ENCODE measurements at regions not wholly inside any gene's neighbourhood (a gene's known extent, or its start where the extent isn't known, plus 50 kb on each side); places are given as distances from the start of the nearest gene placed in this dataset.

- DNase-seq (ENCODE audit: extremely low read depth in 1 of 4, low spot score in 3 of 4), result no peak
- no peaks in the 10 kb centered on the region for H3K9me1 ChIP-seq (ENCODE audit: control insufficient read depth, insufficient read depth, low read length)
- H3K9ac ChIP-seq (ENCODE audit: insufficient read depth in 1 of 2, low read depth in 2 of 2, low read length in 2 of 2), result no peak overlapping the region
- WGBS (ENCODE audit: insufficient coverage, low coverage, missing lambda C conversion rate), result 2% methylated on average over 19 of the region's 21 CpGs
- no TSS peak for BruUV-seq (replicated peaks)
- no peak for FAIRE-seq
- ChIA-PET POLR2A (interaction anchor here (0.6 kb wide), 1 partner anchor 1359 kb away, joined by 4 read pairs; no protein-coding TSS in a partner anchor), CTCF (ENCODE audit: low intra/inter-chr PET ratio) (no interaction called here)
- H3K79me2 ChIP-seq (ENCODE audit: control insufficient read depth, insufficient read depth, low read length), result no peaks in the 10 kb centered on the region
- H4K20me1 ChIP-seq (replicated peaks; ENCODE audit: control insufficient read depth, insufficient read depth, low read length), result no peaks in the 10 kb centered on the region
- intact Hi-C loops (cut with micrococcal nuclease) (no loop called here), in situ Hi-C loops (cut with MboI) (no loop called here)
- H3K9me3 ChIP-seq (replicated peaks; ENCODE audit: control insufficient read depth, insufficient read depth, low read depth, low read length), result no peaks in the 10 kb centered on the region
- H3K4me2 ChIP-seq (ENCODE audit: insufficient read depth, low read length), result no peak overlapping the region
- H3K4me3 ChIP-seq, result no peak overlapping the region
- no peak overlapping the region for H3K27ac ChIP-seq (ENCODE audit: extremely low read depth, low read depth, low read length)
- no peak for ATAC-seq
- H3K4me1 ChIP-seq (replicated peaks in 1 of 2; ENCODE audit: control insufficient read depth in 2 of 2, insufficient read depth in 2 of 2, low read length in 2 of 2), result no peaks in the 10 kb centered on the region
- no peak for TF ChIP-seq HSF4 (CRISPR knock-in tag; IDR thresholded peaks at IDR 0.05; ENCODE audit: borderline replicate concordance)
- TF ChIP-seq ZNF277 (CRISPR knock-in tag; IDR thresholded peaks at IDR 0.05; ENCODE audit: borderline replicate concordance), result no peak
- no peak for TF ChIP-seq MXD1 (CRISPR knock-in tag; IDR thresholded peaks at IDR 0.05; ENCODE audit: borderline replicate concordance, poor library complexity, severe bottlenecking)
- TF ChIP-seq BRD4 (IDR thresholded peaks at IDR 0.05), result no peak
- no peak overlapping the region for H2AFZ ChIP-seq (ENCODE audit: low read depth, low read length)
- no peaks in the 10 kb centered on the region for H3K36me3 ChIP-seq (ENCODE audit: control insufficient read depth, insufficient read depth, low read length)
- H3K27me3 ChIP-seq (ENCODE audit: control insufficient read depth in 2 of 2, insufficient read depth in 2 of 2, low read length in 2 of 2), result no peaks in the 10 kb centered on the region
Observed at GRCh38 chr15:25176991-25177954, 222.5 kb downstream of the SNRPN start.
